Prostate gland (tissue), 2 donors: ENCODE measurements at regions not wholly inside any gene's neighbourhood (a gene's known extent, or its start where the extent isn't known, plus 50 kb on each side); places are given as distances from the start of the nearest gene placed in this dataset.

Experiments
- POLR2A ChIP-seq: fragments of 450-650 bp; IDR thresholded peaks from one replicate; pipeline ENCODE4 v1.6.1; 2016; ENCODE audit warnings: antibody characterized with exemption, mild to moderate bottlenecking
- TF ChIP-seq, protein P1 (sequence below), 4 experiments: fragments of 200-600 bp in 2 of 4; fragments of 450-650 bp in 2 of 4; sonication (generic) in 2 of 4; IDR thresholded peaks; 1 replicate in 3 of 4; 2 replicates in 1 of 4; pipeline ENCODE4 v1.5.1; 2016 to 2019; ENCODE audit warnings: antibody characterized with exemption in 4 of 4, mild to moderate bottlenecking in 2 of 4, moderate library complexity in 2 of 4

GRCh38 chr19:28393574-28394336 is 819.2 kb downstream of the UQCRFS1 start:
- TF ChIP-seq, protein P1, sequence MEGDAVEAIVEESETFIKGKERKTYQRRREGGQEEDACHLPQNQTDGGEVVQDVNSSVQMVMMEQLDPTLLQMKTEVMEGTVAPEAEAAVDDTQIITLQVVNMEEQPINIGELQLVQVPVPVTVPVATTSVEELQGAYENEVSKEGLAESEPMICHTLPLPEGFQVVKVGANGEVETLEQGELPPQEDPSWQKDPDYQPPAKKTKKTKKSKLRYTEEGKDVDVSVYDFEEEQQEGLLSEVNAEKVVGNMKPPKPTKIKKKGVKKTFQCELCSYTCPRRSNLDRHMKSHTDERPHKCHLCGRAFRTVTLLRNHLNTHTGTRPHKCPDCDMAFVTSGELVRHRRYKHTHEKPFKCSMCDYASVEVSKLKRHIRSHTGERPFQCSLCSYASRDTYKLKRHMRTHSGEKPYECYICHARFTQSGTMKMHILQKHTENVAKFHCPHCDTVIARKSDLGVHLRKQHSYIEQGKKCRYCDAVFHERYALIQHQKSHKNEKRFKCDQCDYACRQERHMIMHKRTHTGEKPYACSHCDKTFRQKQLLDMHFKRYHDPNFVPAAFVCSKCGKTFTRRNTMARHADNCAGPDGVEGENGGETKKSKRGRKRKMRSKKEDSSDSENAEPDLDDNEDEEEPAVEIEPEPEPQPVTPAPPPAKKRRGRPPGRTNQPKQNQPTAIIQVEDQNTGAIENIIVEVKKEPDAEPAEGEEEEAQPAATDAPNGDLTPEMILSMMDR (IDR thresholded peaks at IDR 0.05), result no peak
- TF ChIP-seq POLR2A, result no peak
